A204.1 (cell line): ENCODE measurements at regions not wholly inside any gene's neighbourhood (a gene's known extent, or its start where the extent isn't known, plus 50 kb on each side); places are given as distances from the start of the nearest gene placed in this dataset.
"Not testable (repeated sequence)": the region's sequence is repeated elsewhere in the genome, so short reads cannot be mapped to it uniquely, and the experiment has no call there.

Experiments
- FAIRE-seq: peaks from 2 replicates; lab custom pipeline; 2012; peaks lifted over from hg19 to GRCh38; lab: Jason Lieb, UNC

DNA sequence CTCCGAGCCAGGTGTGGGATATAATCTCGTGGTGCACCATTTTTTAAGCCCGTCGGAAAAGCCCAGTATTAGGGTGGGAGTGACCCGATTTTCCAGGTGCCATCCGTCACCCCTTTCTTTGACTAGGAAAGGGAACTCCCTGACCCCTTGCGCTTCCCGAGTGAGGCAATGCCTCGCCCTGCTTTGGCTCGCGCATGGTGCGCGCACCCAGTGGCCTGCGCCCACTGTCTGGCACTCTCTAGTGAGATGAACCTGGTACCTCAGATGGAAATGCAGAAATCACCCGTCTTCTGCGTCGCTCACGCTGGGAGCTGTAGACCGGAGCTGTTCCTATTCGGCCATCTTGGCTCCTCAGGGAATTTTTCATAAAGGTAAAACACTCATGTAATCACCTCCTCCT lies 63.9 kb downstream of the RWDD3 start:
- not testable (repeated sequence) for FAIRE-seq

DNA sequence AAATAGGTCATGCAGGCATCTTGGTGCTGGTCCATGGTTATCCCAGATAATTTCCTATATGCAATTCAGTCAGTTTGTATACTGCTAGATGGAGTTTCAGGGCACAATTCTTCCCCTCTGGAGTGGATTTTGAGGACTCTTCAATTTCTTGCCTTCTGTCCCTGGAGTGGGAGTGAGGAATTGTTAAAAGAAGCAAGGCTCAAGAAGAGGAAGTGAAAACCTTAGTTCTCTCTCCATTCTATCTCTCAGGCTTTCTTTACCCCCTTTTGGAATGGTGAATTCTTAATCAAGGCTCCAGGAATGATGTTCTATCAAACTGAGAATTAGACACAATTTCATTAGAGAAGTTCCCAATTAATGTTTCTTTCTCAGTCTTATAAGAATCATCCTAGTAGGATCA lies 67.1 kb downstream of the RWDD3 start:
- no peak for FAIRE-seq

DNA sequence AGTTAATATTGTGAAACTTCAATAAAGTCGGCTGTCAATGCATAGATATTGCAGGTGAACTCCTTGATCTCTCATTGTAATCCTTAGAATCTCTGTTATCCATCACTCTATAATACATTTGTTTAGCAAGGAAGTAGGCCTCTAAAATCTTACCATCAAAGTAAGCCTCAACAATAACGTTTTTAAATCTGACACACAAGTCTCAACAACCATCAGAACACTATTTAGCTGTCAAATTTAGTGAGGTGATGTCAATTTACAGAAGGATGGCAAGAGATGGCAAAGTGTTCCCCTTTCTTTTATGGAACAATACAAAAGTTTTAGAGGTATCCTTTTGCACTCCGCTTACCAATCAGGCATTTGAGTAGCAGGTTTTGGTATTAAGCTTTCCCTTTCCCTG lies 67.6 kb downstream of the RWDD3 start:
- no peak for FAIRE-seq

DNA sequence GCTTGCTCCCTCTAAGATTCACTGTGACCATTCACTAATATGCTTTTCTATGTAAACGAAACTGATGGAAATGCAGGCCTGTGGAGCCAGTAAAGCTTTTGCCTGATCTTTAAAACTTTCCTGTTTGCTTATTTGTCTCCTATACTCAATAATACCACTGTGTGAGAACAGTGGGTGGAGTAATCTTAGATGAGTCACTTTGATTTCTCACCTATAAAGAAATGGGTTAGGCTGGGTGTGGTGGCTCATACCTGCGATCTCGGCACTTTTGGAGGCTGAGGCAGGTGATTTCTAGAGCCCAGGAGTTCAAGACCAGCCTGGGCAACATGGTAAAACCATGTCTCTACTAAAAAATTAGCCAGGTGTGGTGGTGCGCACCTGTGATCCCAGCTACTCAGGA lies 70.8 kb downstream of the RWDD3 start:
- no peak for FAIRE-seq

DNA sequence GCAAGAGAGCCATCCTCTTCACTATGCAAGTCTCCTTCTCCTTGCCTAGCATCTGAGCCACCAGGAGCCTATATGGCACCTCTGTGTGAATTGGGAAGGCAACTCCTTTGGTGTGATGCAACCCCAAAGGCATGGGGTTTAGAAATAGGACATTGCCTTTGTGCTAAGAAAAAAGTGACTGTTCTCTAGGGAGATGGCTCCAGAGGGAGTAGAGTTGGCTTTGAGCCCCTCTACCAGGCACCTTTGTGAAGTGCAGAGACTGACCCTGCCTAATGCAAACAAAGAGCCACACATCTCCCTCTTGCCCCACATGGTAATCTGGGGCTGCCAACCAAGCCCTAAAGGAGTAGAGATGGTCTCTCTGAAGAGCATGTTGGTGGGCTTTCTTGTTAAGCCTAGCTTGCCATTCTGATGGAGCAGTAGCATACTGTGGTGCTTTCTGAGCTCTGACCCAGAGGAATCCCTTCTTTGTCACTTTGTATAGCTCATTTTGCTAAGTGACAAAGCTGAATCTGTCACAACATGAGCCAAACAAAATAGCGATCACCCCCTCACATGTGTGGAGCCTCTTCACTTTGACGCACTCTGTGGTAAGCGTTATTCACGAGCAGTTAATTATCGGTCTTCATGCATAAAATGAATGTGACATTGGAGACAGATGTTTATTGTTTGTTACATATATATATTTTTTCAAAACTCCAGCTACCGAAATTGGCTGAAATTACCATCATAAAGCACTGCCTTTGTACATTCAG lies 74.4 kb downstream of the RWDD3 start:
- FAIRE-seq, result no peak

DNA sequence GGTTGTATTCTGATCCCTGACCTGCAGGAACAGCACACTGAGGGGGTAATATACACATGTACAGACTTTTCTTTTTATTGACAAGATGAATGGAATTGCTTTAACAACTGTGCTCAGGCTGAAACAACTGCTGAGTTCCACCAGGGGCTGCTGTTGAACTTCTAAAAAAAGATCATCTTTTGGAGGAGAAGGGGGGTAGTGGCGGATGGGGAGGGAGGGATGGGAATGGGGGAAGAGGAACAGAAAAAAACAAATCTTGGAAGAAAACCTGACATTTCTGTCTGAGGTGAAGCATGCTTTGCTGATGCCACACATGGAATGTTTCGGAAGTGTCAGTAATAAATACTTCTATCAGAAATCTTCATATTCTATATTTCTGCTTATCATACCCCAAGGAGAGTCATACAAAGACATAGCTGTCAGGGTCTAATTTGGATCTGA lies 75.0 kb downstream of the RWDD3 start:
- FAIRE-seq, result no peak

DNA sequence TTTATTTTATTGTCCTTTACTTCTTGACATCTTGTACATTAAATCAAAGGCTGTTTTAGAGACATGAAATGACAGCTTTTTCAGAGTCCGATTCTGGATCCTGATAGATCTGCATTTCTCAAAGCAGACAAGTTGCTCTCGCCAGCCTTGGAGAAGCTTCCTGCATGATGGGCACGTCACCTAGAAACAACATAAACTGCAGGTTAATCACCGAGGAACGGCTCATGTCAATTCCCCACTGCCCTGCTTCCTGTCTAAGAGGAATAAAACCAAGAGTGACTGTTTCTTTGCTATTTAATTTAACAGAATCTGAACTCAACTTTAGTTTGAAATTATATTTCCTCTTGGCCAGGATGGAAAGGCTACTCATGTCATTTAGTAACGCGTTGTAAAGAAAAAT lies 77.0 kb downstream of the RWDD3 start:
- no peak for FAIRE-seq

DNA sequence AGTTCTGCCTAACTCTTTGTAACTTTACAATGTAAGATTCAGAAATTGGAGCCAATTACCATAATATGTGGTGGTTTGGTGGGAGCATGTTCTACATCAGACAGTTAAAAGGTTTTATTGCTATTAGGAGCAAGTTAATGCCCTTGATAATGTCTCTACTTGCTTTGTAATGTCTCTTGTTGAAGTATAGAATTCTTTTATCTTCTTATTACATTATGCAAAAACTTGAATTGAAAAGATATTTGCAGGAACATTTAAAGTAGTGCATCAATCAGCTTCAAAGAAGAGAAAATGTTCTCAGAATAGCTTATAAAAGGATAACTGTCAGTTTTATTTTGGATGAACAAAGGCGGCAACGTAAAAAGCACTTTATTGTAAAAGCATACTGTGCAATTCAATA lies 77.8 kb downstream of the RWDD3 start:
- FAIRE-seq, result no peak

DNA sequence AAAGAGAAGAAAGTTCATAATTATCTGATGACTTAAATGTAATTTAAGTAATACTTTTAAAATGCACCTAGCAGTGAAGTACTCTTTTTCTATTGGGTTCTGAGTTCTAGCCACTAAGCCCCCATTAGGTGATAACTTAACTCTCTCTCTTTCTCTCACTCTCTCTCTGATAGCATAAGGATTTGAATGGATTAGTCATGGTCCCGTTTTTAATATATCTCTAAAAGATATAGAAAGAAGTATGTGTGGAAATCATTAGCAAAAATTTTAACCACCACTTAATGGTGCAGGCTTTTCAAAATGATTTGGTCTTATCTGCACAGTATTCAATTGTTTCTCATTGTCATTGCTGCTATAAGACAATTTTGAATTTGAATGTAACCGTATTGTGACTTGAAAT lies 78.2 kb downstream of the RWDD3 start:
- no peak for FAIRE-seq

DNA sequence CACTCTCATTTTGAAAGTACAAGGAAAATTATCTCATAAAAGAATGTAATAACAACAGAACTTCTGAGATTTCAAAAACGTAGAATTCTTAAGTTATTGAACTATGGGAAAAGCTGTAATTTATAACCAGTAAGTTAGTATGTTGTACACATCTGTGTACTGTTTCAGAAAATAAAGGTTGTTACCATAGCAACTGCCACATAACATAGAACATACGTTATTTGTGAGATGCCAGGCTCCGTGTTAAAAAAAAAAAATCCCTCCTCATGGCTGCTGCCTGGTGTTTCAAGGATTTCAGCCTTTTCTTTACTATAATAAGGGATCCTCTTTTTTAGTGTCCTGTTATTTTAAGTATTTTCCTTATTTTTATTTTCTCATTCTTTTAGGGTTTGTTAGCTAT lies 79.5 kb downstream of the RWDD3 start:
- FAIRE-seq, result no peak

DNA sequence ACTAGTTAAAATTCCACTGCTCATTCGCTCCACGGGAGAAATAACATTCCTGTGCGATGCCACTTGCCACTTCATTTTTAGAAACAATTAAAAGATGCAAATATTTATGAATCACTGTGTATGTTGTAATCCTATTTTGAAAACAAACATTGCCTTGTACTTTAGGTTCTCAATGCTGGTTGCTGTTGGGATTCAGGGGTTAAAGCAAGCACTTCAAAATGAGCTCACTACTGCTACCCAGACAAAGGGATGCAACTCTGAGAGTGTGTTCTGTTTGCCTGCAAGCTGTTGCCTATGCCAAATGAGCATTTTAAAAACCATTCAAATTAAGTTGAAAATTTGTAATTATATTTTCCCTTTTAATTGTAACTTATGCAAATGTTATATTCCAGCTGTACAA lies 87.5 kb downstream of the RWDD3 start:
- no peak for FAIRE-seq

DNA sequence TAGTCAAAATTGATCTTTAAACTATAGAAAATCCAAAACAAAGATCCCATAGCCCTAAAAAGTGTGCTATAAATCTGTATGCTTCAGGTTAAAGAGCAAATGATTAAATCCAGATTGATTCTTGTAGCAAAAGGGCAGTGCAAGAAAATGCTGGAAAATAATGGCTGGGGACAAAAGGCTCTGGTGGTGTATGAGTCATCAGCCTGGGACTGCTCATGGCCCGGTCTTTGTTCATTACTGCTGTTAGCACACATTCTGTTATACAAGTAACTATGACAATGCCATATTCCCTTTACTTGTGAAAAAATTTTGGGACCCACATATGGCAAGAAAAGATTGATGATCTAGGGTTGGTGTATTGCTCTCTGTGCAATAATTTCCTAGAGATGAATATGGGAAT lies 89.1 kb downstream of the RWDD3 start:
- no peak for FAIRE-seq

DNA sequence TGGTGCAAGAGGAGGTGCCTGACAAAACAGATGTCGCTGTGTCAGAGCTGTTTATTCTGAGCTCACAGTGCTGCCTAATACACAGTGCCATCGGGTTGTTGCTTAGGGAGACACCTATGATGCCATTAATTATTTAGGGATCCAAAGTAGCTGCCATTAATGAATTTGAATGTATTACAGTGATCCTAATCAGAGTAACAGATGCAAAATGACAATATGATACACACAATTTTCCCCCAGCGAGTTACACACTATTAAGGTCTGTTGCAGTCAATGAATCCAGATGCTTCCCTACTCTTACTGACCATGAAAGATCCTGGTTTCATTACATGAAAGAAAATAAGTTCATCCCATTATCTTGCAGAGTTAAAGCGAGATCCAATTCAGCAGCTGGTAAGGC lies 91.3 kb downstream of the RWDD3 start:
- no peak for FAIRE-seq

DNA sequence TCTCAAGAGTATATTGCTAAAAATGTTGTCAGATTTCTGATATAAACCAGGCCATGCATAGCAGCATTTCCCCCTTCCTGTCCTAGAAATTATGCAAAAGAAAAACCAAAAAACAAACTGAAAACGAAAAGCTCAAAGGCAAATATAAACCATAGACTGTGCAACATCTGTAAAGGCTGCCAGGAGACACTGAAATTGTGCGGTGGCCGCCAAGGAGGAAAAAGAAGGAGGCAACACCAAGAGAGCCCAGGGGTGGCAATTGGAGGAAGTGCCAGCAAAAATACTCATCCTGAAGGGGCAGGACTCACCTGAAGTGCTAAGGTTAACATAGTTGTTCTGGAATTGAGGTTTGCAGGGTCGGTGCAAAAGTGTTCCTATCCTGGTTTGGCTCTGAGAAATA lies 92.0 kb downstream of the RWDD3 start:
- no peak for FAIRE-seq

DNA sequence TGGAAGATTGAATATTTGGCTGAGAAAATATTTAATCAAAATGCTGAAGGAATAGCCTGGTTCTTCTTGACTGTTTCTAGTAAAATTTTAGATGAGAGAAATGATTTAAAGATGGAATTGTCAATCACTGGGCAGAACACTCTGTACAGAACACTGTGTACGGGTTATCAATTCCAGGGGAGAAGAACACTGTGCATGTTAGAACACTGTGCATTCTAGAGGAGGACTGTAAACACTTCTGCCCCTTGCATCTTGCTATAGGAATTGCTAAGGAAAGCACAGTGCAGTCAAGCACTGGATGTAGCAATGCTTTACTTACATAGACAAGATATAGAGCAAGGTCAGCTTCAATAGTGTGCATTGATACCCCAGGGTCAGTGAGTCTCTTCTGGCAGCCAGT lies 98.7 kb downstream of the RWDD3 start:
- no peak for FAIRE-seq

DNA sequence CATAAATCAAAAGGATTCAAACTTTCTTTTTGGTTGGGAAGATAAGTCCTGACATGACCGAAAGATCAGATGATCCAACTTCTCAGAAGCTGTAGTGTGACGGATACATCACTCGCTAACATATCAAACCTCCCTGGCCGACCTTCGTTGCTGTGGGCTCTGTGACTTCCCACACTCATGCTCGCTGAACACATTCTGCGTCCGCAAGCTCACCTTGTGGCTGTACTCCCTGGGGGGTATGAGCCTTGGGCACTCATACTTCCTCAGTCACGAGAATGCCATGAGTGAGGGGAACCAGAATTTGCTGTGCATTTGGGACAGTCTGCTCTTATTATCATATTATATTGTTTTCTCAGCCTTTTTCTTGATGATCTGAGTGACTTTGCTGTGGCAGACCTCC lies 105.4 kb downstream of the RWDD3 start:
- no peak for FAIRE-seq

DNA sequence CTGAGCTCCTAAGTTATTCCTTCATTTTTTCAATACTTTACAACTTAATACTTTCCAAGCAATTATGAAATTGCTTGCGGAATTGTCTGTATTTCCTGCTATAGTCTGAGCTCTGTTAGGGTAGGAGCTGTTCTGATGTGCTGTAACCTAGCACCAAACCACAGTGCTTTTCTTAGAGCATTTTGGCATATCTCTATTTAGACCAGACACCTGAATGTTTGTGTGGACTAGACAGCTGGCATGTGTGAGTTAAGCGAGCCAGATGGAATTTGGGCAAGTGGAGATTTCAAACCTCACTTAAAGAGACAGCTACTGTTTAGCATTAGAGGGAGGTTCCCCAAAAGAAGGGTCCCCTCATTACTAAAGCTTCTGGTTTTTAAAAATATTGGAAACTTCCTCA lies 106.1 kb downstream of the RWDD3 start:
- no peak for FAIRE-seq

DNA sequence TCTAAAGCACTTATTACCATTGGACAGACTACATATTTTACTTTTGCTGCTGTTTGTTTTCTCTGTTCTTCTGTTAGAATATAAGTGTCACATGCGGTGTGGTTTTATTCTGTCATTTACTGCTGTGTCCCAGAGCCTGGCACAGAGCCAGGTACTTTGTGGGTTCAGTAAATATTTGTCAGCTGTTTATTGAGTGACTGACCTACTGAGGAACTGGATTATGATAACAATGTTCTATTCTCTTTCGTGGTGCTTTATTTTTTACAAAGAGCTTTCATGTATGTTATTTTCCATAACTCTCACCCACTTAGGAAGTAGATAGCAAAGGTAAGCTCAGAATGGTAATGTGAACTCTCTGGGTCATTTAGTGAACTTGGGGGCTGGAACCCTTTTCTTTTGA lies 118.8 kb downstream of the RWDD3 start:
- FAIRE-seq, result no peak

DNA sequence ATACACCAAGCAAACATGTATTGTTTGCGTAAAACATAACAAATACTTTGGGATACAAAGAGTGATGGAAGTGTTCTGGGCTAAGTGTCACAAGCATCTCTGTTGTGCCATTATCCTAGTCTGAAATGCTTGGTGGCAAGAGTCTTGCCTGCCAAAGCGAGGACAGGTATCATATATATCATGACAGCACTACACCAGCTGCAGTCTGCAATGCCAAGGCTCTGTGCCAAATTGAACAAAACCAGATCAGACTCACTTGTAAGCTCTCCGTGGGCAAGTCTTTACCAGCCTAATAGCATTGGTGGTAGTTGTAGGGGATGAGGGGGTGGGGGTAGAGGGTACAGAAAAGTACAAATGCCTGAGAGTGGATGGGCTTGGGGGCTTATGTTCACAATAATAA lies 119.2 kb downstream of the RWDD3 start:
- FAIRE-seq, result no peak

DNA sequence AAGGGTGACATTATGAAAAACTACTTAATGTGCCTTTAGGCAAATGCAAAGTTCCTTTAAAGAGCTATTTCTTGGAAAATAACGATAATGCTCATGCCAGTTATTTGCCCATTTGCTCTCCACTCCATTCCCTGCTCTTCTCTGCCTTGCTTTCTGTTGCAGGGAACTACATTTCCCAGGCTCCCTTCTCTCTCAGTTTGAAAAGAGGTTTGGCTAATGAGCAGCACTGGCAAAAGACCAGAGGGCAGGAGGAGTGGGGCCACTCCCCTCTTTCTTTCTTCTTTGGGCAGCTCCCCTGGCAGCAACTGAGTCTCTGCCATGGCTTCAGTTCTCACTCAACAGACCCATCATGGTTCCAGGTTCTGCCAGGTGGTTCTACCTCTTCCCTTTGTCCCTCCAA lies 130.5 kb downstream of the RWDD3 start:
- FAIRE-seq, result no peak

DNA sequence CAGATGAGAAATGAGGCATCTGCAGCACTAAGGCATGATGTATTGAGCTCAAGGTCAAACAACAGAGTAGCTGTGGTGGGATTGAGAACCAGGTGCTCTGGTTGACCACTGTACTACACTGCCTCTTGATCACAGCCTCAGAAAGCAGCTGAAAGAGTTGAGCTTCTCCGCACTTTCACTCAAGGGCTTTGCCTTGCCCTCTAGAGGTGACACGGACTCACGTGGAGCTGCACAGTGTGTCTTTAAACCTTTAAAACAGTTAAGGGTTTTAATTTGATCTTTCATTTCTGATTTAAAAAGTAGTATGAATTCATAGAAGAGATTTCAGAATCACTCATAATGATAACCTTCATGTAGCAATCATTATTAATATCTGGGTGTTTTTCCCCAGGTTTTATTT lies 132.5 kb downstream of the RWDD3 start:
- FAIRE-seq, result no peak

DNA sequence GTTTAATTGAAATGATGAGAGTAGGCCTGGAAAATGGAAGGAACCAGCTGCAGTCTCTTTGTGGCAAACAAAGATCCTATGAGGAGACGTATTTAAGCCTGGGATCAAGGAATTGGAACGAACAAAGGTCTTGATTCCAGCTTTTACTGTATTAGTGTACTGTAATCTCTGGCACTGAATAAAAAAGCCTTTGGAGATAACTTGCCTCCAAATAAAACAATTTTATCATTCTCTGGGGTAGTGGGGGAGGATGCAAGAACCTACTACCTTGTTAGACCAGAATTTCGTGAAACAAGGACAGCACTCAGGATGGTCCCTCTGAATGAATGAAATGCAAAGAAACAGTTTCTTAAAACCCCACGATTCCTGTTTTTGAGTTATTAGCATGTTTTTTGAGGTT lies 134.2 kb downstream of the RWDD3 start:
- no peak for FAIRE-seq

DNA sequence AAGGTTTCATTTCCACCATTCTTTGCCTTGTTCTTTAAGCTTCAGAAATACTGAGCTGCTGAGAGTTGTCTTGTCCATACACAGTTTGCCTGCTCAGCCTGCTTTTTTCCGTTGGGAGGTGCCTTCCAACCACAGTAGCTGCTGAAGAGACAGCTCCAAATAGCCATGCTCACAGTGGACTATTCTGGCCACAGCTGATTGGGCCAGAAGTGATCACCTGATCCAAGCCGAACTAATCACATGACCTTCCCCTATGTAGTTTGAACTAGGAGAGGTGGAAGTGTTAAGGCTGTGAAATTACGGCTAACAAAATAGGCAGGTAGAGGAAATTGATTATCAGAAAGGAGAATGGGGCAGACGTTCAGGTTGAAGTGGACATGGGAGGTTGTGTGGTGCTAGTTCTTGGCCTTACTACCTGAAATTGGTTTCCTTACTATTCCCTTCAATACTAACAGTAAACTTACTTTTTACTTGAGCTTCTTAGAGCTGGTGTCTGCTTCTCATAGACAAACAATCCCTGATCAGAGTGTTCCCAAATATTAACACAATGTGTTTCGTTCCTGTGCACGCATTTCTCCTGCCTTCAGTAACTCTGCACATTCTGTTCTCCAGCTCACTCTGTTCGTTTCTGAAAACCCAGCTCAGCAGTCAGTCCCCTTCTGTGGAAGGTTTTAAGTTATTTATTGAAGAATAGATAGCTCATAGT lies 136.1 kb downstream of the RWDD3 start:
- FAIRE-seq, result no peak
